ENCODE measurements at regions not wholly inside any gene's neighbourhood (a gene's known extent, or its start where the extent isn't known, plus 50 kb on each side); places are given as distances from the start of the nearest gene placed in this dataset.

GRCh38 chr5:30341466-30341865, 852.0 kb upstream of the CDH6 start:
- no peaks in the 10 kb centered on the region for H3K27me3 Mint-ChIP-seq (ENCODE audit: low read depth)
- H3K27ac Mint-ChIP-seq, result no peak overlapping the region
- H3K9me3 Mint-ChIP-seq, result no peaks in the 10 kb centered on the region
- no peak for TF ChIP-seq CTCF (IDR thresholded peaks at IDR 0.05; ENCODE audit: unreplicated experiment in 3 of 3)
- no peaks in the 10 kb centered on the region for H3K36me3 Mint-ChIP-seq (ENCODE audit: low read depth)
- no peak overlapping the region for H3K4me3 Mint-ChIP-seq
- no peaks in the 10 kb centered on the region for H3K4me1 Mint-ChIP-seq

- H3K27me3 Mint-ChIP-seq (ENCODE audit: low read depth), result no peaks in the 10 kb centered on the region
- H3K9me3 Mint-ChIP-seq, result no peaks in the 10 kb centered on the region
- no peak for TF ChIP-seq CTCF (IDR thresholded peaks at IDR 0.05; ENCODE audit: unreplicated experiment in 3 of 3)
- H3K4me1 Mint-ChIP-seq, result no peaks in the 10 kb centered on the region
- no peak overlapping the region for H3K4me3 Mint-ChIP-seq
- no peak overlapping the region for H3K27ac Mint-ChIP-seq
- H3K36me3 Mint-ChIP-seq (ENCODE audit: low read depth), result no peaks in the 10 kb centered on the region
Measured at GRCh38 chr5:30337084-30337573, 856.4 kb upstream of the CDH6 start.

DNA sequence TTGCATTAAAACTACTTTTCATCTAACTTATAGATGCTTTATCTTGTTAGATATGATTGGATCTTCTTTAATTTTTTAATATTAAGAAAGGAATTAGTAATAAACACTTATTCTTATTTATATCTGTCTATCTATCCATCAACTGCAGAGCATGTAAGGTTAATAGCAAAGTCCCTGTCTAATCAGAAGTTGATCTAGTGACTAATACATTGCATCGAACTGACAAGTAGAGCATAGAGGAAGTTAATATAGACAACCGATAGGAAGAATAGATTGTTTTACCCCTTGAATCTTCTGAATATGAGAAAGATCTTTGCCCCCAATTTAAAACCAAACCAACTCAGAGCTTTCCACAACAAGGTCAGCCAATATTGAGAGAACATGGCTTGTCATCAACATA, 862.0 kb upstream of the CDH6 start:
- Mint-ChIP-seq H3K27me3 (ENCODE audit: low read depth) (no peaks in the 10 kb centered on the region), H3K4me3 (no peak overlapping the region), H3K27ac (no peak overlapping the region), H3K9me3 (no peaks in the 10 kb centered on the region), H3K36me3 (ENCODE audit: low read depth) (no peaks in the 10 kb centered on the region), H3K4me1 (no peaks in the 10 kb centered on the region)
- no peak for TF ChIP-seq CTCF (IDR thresholded peaks at IDR 0.05; ENCODE audit: unreplicated experiment in 3 of 3)

DNA sequence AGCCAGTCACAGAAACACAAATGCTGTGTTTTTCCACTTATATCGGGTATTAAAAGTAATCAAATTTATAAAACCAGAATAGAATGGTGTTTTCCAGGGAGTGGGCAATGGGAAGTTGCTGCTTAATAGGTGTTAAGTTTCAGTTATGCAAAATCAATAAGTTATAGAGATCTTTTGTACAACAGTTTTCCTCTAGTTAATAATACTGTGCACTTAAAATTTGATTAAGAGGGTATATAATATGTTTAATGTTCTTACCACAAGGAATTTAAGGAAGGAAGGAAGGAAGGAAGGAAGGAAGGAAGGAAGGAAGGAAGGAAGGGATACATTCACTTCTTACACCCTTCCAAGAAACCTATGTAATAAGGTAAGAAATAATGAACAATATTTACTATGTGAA, 867.7 kb upstream of the CDH6 start:
- no peaks in the 10 kb centered on the region for H3K27me3 Mint-ChIP-seq (ENCODE audit: low read depth)
- H3K4me3 Mint-ChIP-seq, result no peak overlapping the region
- TF ChIP-seq CTCF (IDR thresholded peaks at IDR 0.05; ENCODE audit: unreplicated experiment in 3 of 3), result no peak
- no peaks in the 10 kb centered on the region for H3K9me3 Mint-ChIP-seq
- H3K36me3 Mint-ChIP-seq (ENCODE audit: low read depth), result no peaks in the 10 kb centered on the region
- H3K27ac Mint-ChIP-seq, result no peak overlapping the region
- no peaks in the 10 kb centered on the region for H3K4me1 Mint-ChIP-seq

GRCh38 chr5:30324083-30324482, 869.4 kb upstream of the CDH6 start:
- Mint-ChIP-seq H3K36me3 (ENCODE audit: low read depth) (no peaks in the 10 kb centered on the region), H3K4me3 (no peak overlapping the region), H3K27me3 (ENCODE audit: low read depth) (no peaks in the 10 kb centered on the region), H3K4me1 (no peaks in the 10 kb centered on the region), H3K27ac (no peak overlapping the region), H3K9me3 (no peaks in the 10 kb centered on the region)
- TF ChIP-seq CTCF (IDR thresholded peaks at IDR 0.05; ENCODE audit: unreplicated experiment in 3 of 3), result no peak

- Mint-ChIP-seq H3K27ac (no peak overlapping the region), H3K36me3 (ENCODE audit: low read depth) (no peaks in the 10 kb centered on the region), H3K4me1 (no peaks in the 10 kb centered on the region), H3K27me3 (ENCODE audit: low read depth) (no peaks in the 10 kb centered on the region), H3K9me3 (peaks cover 12% of the 10 kb centered on the region), H3K4me3 (no peak overlapping the region)
- TF ChIP-seq CTCF (IDR thresholded peaks at IDR 0.05; ENCODE audit: unreplicated experiment in 3 of 3), result no peak
Measured at GRCh38 chr5:30287890-30288289, 905.6 kb upstream of the CDH6 start.

Data from nephron (organoid).